GM13976 (cell line): ENCODE measurements at regions not wholly inside any gene's neighbourhood (a gene's known extent, or its start where the extent isn't known, plus 50 kb on each side); places are given as distances from the start of the nearest gene placed in this dataset.

Experiments
- DNase-seq: peaks from one replicate; pipeline ENCODE4 v3.0.0; 2012; ENCODE audit warnings: low spot score
- in situ Hi-C: fragments of 300-500 bp; cut with MboI; formaldehyde crosslinking; loops from one replicate; pipeline ENCODE4 v1.12.0; 2022; ENCODE audit warnings: low sequenced_read_pairs, mixed read lengths, inconsistent platforms; ENCODE audit not compliant: unreplicated experiment
- TF ChIP-seq, protein P1 (sequence below): IDR thresholded peaks from 2 replicates; pipeline ENCODE4 v1.5.1; 2012; ENCODE audit warnings: borderline replicate concordance, mild to moderate bottlenecking; ENCODE audit not compliant: insufficient read depth; ENCODE audit errors: extremely low read depth, missing control alignments, control extremely low read depth

DNA sequence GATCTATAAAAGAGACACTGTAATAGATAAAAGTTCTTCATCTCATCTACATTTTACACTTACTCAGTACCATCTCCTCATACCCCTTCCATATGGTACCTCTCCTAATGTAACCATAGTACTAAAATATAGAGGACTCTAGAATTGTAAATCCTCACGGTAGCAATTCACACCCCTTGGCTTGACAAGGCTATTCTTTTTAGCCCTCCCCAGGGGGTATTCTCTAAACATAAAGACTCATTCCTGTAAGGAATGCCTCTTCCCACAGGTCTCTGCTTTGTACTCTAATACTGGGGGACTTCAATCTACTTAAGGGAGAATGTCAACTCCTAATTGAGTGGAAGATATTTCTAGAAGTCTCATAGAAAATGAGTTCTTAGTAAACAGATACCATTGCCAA, 85.9 kb downstream of the VIP start:
- in situ Hi-C loops = no loop called here
- no peak for DNase-seq
- TF ChIP-seq, protein P1, sequence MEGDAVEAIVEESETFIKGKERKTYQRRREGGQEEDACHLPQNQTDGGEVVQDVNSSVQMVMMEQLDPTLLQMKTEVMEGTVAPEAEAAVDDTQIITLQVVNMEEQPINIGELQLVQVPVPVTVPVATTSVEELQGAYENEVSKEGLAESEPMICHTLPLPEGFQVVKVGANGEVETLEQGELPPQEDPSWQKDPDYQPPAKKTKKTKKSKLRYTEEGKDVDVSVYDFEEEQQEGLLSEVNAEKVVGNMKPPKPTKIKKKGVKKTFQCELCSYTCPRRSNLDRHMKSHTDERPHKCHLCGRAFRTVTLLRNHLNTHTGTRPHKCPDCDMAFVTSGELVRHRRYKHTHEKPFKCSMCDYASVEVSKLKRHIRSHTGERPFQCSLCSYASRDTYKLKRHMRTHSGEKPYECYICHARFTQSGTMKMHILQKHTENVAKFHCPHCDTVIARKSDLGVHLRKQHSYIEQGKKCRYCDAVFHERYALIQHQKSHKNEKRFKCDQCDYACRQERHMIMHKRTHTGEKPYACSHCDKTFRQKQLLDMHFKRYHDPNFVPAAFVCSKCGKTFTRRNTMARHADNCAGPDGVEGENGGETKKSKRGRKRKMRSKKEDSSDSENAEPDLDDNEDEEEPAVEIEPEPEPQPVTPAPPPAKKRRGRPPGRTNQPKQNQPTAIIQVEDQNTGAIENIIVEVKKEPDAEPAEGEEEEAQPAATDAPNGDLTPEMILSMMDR = no peak

DNA sequence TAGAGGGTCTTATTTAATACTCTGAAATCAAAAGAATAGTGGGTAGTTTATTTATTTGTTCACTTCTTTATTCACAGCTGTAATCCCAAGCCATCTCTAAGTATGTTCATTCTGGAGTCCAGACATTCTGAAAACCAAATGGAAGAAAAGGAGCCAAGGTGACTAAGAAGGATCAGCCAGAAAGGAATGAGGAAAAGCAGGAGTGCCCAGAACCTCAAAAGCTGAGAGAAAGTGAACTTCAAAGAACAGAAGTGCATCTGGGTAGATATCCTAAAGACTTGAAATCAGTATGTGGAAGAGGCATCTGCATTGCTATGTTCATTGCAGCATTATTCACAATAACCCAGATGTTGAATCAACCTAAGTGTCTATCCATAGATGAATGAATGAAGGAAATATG, 94.8 kb downstream of the VIP start:
- DNase-seq = no peak
- TF ChIP-seq, protein P1 = no peak
- in situ Hi-C loops = no loop called here

DNA sequence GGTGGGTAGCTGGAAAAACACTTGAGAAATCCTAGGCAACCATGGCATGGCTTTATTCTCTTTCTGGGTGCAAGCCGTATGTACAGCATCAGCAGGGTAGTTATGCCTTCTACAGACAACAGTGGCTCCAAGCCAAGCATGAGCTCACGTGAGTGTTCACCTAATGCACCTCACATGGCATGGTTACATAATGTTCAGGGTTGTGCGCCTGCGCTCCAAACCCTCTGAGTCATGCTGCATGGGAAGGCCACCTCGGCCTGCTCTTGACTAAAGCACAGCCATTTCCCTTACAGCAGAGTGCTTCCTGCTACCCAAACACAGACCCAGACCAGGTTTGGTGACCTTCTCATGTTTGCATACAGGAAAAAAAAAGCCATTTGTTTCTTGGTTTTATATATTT, 96.2 kb downstream of the VIP start:
- no peak for DNase-seq
- TF ChIP-seq, protein P1 = no peak
- in situ Hi-C loops = no loop called here

DNA sequence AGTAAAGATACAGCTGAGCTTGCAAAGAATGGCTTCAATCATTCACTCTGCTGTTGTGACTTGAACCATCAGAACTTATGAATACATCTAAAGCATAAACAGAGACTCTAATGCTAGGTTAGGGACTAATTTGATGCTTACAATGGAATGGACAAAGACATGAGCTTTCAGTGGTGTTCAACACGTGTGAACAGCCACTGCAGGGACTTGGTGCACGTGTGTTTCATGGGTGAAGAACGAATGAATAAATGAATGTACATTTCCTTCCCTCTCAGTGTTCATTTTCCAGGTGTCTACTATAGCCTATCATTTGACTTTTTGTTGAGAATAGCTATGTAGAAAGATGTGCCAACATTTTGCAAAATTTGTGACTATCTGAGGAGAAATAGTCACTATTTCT, 98.3 kb downstream of the VIP start:
- DNase-seq = no peak
- TF ChIP-seq, protein P1 = no peak
- in situ Hi-C loops = no loop called here

DNA sequence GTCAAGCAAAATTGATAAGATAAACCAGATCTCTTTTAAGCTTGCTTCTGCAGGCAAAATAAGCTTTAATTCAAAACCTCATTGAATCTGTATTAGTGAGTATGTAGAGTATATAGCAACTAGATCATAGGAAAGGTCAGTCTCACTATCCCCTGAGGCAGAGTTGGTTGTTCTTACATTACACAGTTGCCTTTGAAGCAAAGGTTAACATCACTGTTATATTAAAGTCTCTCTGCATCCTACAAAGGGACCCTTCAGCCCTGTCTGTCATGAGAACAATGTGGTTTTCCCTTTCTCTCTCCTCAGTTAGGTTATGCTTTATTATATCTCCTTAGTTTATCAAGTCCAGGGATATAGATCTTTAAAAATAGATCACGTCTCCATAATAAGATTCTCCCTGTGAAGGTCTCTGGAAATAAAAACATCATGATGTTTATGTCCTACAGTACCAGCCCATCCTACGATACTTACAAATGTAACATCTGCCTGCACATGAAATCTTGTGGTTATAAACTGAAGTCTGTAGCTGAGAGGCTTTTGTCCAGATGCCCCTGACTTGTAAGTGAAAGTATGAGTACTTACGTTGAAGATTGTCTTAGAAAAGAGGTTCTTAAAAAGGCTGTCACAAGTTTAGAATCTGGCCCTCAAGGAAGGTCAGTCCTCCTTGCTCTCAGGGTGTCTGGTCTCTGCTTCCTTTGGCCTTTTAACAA, 103.6 kb downstream of the VIP start:
- in situ Hi-C loops = no loop called here
- TF ChIP-seq, protein P1 = no peak

DNA sequence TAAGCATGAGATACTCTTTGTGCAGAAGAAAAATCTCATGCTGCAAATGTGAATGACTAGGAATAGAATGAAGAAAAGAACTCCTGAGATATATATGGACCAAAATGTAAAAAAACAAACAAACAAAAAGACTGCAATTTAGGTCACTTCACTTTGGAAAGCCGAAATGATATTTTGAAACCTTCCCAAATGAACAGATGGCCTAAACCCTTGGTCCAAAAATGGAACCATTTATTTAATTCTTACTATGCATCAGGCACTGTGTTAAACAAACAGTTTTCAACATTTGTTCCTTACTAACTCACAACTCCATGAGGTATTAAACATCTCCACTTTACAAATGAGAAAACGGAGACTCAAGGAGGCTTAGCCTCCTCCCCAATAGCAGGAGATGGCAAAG, 107.5 kb downstream of the VIP start:
- TF ChIP-seq, protein P1 = no peak
- in situ Hi-C loops = no loop called here
- no peak for DNase-seq

More for the DNA sequence above, 103.6 kb downstream of the VIP start:
- DNase-seq = no peak

DNA sequence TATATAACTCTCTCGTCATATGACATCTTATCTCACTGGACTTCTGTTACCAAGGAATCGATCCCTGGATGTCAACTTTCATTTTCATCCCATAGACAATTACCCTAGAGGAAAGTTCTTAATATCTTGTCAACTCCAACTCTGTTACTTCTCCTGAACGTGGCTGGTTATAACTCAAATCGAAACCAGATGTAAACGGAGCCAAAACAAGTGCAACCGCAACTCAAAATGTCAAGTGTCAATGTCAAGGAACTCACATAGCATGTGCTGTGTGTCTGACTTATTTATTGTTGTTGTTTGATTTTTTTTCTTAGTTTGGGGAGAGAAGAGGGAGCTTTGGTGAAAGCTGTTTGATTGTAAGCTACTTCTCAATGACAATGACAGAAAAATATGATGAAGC, 108.6 kb downstream of the VIP start:
- in situ Hi-C loops = no loop called here
- TF ChIP-seq, protein P1 = no peak
- DNase-seq = no peak
